HG02870 (cell line): ENCODE measurements at regions not wholly inside any gene's neighbourhood (a gene's known extent, or its start where the extent isn't known, plus 50 kb on each side); places are given as distances from the start of the nearest gene placed in this dataset.
"Not testable (repeated sequence)": the region's sequence is repeated elsewhere in the genome, so short reads cannot be mapped to it uniquely, and the experiment has no call there.

Source experiments
- ATAC-seq: cut with Tn5 transposase; IDR thresholded peaks from one replicate; pipeline ENCODE4 v1.9.1; 2021; ENCODE audit warnings: mild to moderate bottlenecking, moderate library complexity; ENCODE audit not compliant: unreplicated experiment

DNA sequence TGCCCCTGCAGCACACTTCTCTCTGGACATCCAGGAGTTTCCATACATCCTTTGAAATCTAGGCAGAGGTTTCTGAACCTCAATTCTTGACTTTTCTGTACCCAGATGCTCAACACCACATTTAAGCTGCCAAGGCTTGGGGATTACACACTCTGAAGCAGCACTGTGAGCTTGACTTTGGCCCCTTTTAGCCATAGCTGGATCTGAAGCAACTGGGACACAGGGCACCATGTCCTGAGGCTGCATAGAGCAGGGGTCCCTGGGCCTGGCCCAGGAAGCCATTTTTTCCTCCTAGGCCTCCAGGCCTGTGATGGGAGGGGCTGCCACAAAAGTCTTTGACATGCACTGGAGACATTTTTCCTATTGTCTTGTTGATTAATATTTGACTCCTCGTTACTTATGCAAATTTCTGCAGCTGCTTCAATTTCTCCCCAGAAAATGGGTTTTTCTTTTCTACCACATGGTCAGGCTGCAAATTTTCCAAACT lies 694.0 kb downstream of the DIPK2A start:
- no peak for ATAC-seq

DNA sequence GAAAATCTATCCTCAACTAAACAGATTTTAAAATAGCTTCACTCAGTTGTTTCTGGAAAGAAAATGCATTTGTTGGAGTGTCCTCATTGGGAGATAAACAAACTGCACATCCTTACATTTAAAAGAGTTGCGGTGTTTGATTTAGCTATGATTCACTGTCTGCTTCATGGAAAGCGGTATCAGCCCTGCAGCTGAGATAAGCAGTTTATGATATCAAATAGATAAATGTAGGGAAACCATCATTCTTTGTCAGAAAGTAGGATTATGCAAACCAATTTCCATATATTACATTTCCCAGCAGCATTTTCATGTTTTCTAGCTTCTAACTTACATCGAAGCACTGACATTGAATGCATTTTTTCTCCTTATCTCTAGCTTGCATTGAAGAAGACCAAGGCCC lies 698.9 kb downstream of the DIPK2A start:
- ATAC-seq, result no peak

DNA sequence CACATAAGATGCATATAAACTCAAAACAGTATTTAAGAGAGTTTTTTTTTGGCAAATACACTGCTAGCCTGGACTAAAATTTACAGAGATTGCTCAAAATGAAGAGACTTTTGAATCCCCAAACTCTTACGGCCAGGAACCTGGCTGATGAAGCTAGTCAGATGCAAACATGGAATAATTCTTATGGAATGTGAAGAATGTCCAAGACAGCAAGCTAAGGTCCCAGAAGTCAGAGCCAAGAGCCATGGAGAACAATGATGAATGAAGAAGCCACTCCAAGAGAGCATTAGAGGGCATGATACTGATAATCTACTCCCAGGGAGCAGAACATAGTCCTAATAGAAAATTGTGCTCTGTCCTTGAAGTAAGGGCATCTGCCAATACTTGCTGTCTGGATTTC lies 705.5 kb downstream of the DIPK2A start:
- ATAC-seq, result no peak

DNA sequence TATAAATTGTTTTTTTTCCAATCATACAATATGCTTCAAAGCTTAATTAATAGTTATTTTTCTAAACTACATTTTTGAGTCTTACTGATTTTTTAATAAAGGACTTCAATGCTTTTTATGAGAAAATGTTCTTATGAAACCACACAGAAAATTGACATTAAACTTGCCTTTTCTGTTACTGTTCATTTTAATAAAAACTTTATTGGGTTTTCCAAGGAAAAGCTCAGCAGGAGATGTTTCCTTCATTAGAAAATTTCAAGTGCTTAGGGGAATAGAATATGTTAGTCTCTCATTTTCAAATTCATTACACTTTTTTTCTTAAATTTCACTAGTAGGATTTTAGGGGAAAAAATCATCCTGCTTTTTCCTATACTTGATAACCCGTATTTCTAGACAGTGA lies 711.4 kb downstream of the DIPK2A start:
- no peak for ATAC-seq

DNA sequence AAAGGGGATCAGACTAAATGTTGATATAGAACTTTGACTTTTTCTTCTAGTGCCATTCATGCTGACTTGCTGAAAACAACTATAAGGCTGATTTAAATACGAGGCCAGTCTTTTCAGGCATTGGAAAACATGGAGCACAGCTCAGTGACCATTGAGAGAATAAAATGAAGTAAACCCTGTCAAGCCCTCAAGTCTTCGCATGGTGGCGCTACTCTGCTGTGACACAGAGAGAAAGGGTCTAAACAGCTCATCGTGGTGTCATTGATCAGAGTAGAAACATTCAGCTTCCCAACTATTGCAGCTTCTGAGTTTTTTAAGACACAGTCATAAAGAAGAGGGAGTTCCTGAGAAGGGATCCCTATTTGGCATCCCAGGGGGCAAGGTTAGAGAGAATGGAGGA lies 716.2 kb downstream of the DIPK2A start:
- no peak for ATAC-seq

DNA sequence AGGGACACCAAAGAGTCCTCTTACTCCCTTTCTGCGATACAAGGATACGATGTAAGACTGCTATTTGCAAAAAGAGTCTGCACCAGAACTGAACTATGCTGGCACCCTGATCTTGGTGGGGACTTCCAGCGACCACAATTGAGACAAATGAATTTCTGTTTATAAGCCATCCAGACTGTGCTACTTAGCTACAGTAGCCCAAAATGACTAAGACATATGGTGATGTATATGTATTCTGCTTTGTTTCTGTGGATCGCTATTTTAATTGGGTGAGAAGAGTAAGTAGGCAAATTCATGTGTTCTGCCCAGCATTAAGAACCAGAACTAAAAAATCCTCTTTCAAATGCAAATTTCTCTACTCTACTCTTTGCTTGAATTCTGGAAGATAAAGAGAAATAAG lies 720.9 kb downstream of the DIPK2A start:
- no peak for ATAC-seq

DNA sequence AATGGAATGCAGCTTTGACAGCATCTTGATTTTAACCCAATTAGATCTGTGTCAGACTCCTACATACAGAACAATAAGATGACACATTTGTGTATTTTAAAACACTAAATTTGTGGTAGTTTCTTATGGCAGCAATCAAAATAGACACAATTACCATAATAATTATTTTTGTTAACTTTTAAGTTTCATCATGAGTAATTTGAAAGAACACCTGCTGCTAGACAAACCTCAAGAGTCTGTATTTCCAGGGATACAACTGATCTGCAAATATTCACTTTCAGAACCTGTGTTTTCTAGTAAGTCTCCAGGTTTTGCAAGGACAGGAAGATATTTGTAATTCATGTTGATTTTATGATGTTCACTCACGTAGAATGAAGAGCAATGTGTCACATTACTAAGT lies 736.8 kb downstream of the DIPK2A start:
- ATAC-seq, result no peak

DNA sequence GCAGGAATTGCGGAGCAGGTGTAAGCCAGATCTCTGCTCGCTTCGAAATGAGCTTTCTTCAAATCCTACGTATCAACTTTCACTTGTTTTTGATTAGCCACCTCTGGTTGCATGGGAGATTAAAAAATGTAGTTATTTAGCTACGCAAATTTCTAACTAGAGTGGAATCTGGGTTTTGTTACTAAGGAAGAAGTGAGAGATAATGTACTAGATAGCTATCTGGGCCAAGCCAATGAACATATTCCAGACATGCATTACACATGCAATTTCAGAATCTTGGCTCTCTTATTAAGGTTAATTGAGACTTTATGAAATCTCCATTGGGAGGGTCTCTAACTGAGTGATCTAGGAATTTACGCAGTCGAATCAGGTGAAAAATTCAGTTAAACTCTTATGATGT lies 765.7 kb downstream of the DIPK2A start:
- no peak for ATAC-seq

DNA sequence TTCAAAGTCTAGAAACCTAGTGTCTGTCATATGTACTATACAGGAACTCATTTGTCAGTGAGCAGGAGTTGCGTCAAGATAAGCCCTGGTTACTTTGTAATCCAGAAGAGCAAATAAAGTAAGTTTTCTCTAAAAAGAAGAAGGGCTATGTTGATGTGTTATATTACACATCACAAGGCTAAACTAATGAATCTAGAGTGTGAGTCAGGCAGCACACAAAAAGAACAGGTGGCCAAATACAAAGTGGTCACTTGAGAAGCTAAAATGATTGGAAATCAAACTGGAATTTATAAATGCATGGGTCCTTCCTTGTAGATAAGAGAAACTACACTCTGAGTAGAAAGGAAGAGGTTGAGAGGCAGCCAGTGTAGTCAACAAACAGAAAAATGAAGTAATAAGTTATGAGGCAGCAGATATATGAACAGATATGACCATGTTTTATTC lies 771.6 kb downstream of the DIPK2A start:
- no peak for ATAC-seq

DNA sequence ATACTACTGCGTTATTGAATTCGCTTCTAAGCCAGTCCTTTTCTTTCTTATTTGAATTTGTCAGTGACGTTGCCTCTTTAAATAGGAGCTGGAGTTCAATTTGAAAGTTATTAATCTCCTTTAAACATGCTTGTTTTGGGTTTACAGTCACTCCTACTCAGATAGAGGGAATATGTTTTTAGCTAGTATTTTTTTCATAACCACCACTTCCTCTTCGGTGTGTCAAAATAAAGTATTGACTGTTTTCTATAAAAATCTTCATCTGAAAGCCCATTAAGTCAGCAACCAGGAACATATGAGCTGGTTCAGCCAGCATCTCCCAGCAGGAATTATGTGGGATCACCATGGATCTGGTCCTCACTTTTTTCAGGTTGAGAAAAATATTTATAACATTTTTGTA lies 772.9 kb downstream of the DIPK2A start:
- no peak for ATAC-seq

DNA sequence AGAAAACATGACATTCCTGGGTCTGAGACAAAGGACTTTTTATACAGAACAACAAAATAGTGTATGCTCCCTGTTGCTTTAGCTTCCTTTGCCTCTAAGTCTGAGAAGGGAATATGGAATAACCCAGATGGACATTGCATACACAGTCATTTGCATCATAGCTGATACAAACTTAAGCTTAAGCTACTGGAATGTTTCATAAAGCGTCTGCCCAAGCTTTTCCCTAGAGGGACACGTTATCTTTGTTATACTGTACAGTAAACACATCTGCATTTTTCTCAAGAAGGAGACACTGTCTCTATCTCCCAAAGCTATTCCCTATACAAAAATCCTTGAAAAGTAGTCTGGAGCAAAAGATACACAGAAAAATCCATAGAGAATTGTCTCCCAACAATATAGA lies 775.0 kb downstream of the DIPK2A start:
- ATAC-seq, result no peak

DNA sequence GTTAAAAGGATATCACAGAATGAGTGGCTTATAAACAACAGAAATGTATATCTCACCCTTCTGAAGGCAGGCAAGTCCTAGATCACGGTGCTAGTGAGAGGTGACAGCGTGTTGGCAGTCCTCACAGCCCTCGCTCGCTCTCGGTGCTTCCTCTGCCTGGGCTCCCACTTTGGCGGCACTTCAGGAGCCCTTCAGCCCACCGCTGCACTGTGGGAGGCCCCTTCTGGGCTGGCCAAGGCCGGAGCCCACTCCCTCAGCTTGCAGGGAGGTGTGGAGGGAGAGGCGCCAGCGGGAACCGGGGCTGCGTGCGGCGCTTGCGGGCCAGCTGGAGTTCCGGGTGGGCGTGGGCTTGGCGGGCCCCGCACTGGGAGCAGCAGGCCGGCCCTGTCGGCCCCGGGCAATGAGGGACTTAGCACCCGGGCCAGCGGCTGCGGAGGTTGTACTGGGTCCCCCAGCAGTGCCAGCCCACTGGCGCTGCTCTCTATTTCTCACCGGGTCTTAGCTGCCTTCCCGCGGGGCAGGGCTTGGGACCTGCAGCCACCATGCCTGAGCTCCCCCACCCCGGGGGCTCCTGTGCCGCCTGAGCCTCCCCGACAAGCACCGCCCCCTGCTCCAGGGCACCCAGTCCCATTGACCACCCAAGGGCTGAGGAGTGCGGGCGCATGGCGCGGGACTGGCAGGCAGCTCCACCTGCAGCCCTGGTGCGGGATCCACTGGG lies 778.1 kb downstream of the DIPK2A start:
- ATAC-seq, result not testable (repeated sequence)

DNA sequence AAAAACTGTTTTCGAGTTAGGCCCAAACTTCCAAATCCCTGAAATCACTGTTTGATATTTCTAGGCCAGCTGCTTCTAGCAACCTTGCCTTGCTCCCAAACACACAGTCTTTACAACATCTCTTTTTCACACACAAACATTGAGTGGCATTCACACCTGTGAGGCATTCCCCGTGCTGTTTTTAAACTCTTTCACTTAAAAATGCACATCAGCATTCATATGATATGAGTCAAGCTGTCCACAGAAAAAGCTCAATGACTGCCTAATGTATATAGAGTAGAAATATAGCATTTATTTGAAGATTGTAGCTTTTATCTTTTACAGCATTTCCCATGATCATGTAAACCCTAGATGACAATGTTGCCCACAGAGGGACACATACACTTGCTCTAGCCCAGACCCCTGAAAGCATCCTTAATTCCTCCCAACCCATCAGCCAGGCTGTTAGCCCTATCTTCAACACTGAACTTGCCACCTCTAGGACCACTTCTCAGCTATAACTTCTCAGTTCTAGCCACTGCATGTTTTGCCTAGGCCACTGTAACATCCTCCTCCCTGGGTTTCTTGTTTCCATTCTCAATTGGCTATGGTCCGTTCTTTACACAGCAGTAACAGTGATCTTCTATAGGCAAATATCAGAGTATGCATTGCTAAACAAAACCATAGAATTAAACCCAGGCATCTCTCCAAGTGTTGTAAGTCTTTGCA lies 782.6 kb downstream of the DIPK2A start:
- ATAC-seq, result no peak

DNA sequence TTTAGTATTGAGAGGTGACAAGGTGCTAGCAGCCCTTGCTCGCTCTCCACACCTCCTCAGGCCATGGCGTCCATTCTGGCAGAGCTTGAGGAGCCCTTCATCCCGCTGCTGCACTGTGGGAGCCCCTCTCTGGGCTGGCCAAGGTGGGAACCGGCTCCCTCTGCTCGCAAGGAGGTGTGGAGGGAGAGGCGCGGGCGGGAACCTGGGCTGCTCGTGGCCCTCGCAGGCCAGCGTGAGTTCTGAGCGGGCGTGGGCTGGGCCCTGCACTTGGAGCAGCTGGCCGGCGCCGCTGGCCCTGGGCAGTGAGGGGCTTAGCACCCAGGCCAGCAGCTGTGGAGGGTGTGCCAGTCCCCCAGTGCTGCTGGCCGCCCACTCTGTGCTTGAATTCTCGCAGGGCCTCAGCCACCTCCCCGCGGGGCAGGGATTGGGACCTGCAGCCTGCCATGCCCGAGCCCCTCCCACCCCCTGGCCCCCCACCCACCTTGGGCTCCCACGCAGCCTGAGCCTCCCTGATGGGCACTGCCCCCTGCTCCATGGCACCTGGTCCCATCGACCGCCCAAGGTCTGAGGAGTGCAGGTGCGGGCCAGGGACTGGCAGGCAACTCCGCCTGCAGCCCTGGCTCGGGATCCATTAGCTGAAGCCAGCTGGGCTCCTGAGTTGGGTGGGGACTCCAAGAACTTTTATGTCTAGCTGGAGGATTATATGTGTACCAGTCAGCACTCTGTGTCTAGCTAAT lies 785.2 kb downstream of the DIPK2A start:
- no peak for ATAC-seq

DNA sequence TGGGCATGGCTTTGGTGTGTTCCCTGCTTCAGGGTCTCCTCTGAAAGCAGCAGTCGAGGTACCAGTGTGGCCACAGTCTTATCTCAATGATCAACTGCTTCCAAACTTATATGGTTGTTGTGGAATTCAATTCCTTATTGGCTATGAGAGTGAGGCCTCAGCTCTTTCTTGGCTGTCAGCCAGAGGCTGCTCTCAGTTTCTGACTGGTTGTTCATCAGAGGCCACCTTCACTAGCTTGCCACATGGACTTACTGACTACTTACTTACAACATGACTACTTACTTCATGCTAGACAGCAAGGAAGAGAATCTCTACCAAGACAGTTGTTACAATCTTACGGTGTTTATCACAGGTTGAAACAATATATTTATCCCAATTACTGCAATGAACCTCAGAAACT lies 789.2 kb downstream of the DIPK2A start:
- ATAC-seq, result no peak

DNA sequence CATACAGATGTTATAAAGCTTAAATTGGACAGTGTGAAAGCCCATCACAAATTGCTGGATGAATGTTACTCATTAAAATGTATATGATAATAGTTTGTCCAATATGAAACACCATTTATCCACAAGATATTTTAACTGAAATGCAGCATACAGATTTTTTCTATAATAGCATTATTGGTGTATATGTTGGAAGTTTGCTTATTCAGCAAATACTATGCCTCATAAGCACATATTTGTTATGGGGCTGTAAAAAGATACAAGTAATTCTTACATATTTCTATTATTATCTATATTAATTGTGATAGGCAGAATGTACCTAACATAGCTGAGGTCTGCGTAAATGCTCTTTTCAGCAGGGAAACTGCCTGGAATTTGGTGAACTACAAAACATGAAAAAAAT lies 790.5 kb downstream of the DIPK2A start:
- no peak for ATAC-seq

DNA sequence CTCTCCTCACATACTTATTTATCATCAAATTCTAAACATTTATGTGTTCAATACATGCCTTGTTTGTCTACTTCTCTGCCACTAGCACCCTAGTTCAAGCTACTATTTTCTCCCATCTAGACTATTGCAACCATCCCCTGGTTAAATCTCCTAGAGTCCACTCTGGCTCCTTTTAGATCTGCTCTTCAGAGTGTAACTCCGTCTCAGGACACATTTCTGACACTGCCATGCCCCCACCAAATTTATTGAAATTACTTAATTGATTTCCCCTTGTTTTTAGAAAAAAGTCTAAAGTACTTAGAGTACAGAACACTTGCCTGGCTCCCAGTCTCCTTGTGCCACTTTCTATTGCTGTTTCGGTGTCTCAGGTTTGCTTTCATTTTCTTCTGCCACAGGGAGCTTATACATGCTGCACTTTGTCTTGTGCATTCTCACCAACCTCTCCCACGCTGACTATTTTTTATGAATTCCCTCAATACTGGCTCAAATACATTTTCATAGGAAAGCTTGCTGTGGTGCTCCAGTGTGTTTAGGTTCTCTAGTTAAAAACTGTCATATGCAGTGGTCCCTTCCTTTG lies 792.3 kb downstream of the DIPK2A start:
- peak; percentile 82 for ATAC-seq

DNA sequence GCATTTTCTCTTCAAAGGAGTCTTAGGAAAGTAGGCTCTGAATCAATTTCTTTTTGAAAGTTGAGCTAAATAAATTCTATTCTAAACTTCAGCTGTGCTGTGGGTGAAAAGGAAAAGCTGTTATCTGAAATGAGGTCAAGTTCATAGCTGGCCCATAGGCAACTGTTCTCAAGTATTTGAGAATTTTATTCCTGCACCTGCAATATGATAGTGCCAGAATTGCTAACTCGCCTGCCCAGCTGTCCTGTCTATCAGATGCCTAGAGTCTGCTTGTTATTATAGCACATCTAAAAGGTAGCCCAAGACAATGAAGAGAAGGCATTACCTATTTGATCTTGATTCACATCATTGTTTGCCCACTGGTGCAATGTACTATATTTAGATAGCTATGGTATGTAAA lies 798.7 kb downstream of the DIPK2A start:
- no peak for ATAC-seq

DNA sequence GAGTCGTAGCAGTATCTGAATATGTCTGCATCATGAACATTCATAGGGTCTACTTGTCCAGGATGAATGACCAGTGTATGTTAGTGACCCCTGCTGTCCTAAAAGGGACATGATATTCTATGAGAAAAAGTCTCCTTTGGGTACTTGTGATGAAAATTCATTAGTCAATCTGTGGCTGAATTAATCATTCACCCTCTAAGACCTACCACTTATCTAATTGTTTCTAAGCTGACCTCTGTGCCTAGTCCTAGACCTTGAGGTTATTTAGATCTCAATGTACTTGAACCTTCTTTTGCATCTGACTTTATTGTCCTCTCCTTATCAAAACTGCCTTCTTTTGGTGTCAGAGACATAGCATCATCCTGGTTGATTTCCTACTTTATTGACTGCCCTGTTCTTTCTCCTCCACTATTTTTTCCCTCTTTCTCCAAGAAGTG lies 799.3 kb downstream of the DIPK2A start:
- no peak for ATAC-seq

DNA sequence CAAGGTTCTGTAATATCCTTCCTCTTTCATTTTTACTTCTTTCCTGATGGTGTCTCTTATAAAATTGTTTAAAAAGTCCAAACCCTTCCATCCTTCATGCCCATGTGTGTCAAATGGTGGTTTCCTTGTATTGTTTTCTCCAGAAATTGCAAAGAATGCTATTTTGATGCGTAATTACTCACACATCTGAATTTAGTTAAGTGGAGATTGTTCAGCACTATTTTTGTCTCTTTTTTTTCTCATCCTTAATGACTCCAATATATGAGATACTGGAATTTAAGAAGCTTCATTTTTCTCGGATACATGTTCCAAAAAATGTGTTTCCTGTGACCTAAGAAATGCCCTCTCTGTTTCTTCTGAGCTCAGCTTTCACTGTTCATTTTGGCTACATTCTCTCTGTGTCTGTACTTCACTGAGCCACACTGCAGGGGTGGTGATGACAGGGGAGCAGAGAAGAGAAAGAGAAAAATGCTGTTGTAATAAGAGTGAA lies 799.8 kb downstream of the DIPK2A start:
- ATAC-seq, result no peak

DNA sequence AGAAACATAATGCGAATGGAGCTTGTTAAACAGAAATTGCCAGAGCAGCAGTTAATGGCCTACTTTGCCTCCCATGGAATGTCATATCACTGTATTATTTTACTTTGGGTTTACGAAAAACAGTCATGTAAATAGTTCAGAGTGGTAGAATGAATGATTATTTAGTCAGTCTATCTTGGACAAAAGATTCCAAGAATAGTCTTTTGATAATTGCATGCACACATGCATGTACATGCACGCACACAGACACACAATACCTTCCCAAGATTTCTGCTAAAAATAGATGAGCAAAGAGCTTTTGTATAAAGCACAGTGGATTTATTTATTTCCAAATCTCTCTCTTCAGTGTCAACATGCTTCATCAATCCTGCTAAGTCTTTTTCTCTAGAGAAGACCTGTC lies 800.7 kb downstream of the DIPK2A start:
- ATAC-seq, result no peak
